Fibroblast of the conjunctiva (primary cell): ENCODE measurements at regions not wholly inside any gene's neighbourhood (a gene's known extent, or its start where the extent isn't known, plus 50 kb on each side); places are given as distances from the start of the nearest gene placed in this dataset.

ENCODE experiments used
- DNase-seq: peaks from one replicate; pipeline ENCODE4 v3.0.0-alpha.2; 2010; ENCODE audit warnings: low read depth

DNA sequence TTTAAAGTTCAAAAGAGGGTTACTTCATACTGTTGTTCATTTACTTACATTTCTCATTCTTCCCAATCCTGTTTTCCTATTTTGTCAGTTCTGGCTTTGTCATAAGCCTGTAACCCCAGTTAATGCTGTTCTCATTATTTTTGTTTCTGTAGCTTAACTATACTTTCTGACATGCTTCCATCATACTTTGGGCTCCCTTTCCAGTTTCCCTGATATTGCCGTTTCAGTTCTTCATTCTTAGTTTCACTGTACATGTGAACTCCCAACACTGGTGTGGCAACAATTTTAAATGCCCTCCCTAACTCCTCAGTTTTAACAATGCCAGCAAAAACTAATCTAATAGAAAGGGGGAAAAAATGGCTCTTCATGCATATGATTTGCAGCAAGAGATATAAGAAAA, 456.7 kb downstream of the LMO4 start:
- no peak for DNase-seq

DNA sequence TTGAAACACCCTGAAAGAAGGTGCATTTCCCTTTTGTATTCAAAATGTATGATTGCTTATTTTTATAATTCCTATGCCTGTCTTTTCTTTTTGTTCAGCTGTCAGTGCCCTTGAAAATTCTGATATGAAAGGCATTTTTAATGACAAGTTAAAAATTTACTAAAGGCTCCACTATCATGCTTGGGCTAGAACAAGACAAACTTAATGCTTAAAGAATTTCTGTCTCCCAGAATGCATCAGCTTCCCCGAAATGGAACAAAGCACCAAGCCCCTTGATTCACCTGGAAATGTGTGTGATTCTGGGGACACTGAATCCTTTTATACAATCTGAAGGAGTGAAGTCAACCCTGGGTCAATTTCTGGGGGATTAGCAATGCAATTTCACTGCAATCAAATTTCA, 457.5 kb downstream of the LMO4 start:
- DNase-seq = no peak

DNA sequence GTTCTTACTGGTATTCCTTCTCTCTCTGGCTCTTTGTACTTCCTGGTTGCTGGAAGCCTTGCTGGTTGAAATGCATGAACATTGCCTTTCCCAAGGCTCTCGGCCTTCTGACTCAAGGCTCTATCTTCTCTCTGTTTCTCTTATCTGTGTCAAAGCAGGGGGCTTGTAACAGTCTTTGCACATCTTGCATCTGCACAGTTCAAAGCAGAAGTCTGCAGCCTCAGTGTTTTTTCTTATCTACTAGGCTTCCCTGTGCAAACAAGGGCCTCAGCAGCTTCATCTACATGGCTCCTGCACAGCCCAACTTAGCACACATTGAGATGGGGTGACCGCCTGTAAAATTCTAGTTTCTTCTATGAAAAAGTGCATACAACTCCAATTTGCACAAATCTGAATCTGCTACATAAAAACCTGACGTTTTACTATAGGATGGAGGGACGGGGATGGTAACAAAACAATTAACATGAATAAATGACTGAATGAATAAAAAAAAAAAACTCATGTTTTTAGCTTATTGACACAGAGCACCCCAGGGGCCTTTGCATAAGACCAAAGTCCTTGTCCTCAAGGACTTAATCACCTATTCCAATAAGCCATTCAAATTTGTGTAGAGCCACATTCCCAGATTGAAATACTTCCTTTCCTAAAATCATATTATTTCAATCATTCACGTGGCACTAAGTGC, 458.3 kb downstream of the LMO4 start:
- no peak for DNase-seq

DNA sequence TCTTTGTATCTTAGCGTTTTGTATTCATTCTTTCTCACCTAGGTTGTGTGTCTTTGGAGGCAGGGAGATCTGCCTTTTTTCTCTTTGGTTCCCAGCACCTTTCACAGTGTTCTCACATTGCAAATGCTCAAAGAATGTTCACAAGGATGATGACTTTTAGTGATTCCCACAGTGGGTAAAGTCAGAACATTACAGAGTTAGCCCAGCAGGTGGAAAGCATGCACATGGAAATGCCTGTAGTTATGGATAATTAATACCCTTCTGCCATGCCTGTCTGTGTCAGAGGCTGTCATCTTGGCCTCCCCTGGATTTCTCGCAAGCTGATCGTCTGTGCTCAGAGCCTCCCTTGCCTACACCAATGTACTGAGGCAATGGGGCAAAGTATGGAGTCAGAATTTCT, 458.9 kb downstream of the LMO4 start:
- DNase-seq = no peak

DNA sequence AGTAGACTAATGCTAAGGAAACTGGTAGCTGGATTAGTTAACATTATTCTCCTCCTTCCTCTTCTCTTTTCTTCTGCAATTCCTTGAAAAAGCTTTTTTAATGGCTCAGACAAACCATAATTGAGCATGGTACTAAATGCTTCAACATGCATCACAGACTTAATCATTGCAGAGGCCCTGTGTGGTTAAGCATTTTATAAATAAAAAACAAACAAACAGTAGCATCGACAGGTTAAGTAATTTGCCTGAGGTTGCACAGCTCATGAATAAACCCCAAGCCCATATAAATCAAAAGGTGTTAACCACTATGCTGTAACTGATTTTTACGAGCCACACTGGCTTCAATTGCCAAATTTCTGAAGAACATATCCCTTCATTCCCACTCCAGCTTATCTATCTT, 462.1 kb downstream of the LMO4 start:
- no peak for DNase-seq

DNA sequence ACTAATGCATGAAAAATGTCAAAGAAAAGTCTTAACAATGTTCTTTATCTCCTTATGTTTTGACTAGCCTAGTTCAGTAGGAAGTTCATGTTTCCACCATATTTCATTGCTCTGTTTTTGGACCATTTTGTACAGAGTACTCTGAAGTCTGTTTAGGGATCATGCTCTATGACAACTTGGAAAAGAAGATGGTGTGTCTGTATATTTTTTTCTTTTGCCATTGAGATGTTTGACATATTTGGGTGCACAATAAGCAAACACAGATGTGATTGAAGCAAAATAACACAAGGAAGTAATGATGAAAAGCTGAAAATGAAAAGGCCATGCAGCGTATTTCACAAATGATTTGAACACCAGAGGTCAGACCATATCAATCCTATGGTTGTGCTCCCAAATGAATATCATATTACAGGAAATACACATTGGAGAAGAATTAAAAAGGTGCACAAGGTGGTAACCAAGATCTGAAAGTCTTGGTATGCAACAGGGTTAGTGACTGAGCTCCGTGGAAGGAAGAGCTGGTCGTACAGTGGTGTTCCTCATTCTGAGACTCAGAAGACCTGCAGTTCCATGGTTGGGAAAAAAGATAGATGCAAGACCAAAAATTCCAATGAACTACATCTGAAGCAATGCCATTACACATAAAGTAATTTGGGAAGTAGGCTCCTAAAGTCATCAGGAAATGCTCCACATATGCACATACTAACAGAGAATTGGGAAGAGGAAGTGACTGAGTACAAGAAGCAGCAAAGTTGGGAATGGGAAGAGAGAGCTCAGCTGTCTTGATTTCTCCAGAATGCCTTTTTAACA, 463.5 kb downstream of the LMO4 start:
- DNase-seq = no peak

DNA sequence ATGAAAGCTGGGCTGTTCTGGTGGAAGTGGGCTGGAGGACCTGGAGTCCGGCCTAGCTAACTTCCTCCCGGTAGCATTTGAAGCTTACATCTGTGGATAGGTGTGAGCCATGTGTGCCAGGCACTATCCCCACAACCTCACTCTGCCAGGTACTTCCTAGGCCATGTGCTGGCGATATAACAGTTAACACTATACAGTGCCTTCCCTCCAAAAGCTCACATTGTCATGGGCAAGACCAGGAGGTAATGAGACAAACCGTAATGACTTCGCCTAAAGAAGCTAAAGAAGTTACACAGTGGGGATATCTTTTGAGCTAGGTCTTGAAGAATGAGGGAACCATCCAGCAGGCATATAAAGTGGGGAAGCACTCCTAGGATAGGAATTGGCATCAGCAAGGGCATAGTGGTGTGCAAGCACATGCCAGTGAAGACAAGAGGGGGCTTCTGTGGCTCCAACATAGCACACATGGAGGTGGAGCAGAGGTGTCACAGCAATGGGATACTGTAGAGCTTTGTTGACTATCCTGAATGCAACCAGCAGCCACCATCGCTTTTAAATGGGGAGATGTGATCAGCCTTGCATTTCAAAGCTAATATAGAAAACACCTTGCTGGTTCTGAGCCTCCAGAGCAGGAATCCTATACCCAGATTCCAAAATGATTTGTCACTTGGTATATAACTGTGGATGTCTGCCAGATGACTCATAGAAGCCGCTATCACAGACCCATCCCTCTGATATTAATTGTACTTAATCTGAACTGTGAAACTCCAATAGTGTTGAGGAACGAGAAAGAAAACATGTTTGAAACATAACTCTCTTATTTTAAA, 466.3 kb downstream of the LMO4 start:
- no peak for DNase-seq

DNA sequence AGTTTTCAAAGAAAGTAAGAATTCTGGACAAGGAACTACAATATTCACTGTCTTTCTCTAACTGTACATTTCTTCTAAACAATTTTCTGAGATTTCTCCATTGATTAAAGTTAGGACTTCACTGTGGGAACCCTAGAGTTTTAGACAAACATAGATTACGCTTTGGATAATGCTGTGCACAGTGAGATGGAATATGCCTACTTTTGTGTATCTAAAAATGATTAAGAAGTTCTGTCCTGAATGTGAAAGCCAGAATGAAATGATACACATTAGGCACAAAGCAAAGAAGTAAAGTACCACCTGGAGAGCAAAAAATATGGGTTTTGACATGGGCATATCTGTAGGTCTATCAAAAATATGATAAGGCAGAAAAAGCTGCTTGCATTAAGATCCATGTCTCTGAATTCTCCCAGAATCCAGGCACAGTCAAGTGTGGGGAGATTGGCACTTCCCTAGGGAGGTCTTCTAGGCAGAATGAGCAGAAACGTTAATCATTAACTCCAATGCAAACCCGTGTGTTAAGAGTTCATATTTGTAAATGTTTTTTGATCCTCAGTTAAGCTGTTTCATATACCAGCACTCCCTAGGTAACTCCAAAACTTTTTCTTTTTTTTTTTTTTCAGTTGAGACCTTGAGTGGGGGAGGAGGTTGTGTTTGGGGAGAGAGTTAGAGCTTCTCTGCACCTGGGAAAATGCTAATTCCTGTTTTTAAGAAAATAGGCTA, 467.1 kb downstream of the LMO4 start:
- DNase-seq = no peak

DNA sequence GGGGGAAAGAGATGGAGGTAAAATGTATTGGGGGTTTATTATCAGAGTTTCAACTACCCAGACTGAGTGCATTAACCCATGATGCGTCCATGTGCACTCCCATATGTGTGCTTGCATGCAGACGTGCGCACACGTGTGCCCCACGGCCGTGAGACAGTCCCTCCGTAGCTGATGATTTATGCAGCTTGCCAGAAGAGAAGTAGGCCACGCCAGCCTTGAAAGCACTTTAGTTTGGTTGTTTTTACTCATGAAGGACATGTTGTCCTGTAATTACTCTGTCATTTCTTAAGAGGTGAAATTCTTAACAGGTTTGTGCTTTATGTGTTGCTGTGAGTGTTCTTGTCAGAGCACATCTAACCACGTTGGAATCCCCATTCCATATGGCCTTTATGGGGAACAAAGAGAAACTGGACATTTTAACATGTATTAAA, 467.8 kb downstream of the LMO4 start:
- no peak for DNase-seq

DNA sequence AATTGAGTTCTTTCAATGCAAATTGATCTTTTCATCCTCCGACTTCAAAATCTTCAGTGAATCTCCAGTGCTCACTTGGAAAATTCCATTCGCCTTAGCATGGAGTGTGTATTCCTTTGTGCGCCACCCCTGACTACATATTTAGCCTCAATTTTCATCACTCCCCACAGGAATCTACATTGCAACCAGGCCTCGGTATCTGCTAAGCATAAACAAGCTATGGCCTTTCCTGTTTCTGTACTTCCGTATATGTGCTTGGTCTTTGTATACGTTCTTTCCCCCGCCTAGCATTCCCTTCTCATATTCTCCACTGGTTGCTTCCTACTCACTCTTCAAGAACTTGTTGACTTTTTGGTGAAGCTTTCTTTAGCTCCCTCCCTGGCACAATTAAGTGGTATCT, 470.8 kb downstream of the LMO4 start:
- no peak for DNase-seq

DNA sequence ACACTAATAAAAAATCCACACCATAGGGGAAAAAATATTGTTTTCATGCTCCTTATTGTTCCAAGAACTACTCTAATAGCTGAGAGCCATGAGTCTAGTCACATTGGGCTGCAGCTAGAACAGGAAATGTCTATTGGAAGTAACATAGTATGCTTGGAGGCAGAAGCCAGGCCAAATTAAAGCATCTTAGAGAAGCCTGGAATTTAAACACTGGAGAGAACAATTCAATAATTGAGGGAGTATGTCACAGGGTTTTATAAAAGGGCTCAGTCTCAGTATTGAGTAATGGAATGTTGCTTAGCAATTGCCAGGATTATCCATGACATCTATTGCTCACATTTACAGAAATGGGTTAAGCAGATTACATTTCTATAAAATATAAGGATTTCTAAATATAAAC, 471.3 kb downstream of the LMO4 start:
- DNase-seq = no peak

DNA sequence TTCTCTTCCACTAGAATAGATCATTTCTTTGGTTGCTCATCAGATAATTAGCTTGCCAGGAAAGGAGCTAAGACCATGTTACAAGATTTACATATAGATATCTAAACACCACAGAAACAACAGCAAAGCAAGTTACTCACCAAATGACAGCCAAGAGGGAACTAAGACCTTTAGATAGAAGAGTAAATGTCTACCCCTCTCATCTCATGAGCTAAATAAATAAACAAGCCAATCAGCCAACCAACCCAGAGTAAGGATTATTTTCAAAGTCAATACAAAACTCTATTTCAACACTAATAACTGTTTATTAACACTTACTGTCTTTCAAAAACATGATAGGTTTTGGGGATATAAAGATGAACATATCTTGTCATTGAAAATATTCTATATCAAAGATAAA, 474.7 kb downstream of the LMO4 start:
- DNase-seq = no peak

DNA sequence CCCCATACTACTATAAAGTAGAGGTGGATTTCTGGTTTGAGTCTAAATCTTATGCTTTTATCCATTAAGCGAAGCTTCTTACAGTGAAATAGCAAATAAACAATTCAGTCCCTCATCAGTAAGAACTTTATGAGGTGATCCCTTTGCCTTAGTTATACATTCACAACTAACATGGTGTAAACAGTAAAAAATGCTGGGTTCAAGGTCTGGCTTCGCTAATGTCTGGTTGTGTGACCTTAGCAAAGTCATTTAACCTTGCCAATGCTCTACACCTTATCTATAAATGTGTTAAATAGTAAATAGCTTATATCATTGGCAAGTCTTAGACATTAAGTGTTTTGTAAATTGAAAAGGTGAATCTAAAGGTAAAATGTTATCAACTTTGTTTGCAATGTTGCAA, 475.4 kb downstream of the LMO4 start:
- DNase-seq = no peak

DNA sequence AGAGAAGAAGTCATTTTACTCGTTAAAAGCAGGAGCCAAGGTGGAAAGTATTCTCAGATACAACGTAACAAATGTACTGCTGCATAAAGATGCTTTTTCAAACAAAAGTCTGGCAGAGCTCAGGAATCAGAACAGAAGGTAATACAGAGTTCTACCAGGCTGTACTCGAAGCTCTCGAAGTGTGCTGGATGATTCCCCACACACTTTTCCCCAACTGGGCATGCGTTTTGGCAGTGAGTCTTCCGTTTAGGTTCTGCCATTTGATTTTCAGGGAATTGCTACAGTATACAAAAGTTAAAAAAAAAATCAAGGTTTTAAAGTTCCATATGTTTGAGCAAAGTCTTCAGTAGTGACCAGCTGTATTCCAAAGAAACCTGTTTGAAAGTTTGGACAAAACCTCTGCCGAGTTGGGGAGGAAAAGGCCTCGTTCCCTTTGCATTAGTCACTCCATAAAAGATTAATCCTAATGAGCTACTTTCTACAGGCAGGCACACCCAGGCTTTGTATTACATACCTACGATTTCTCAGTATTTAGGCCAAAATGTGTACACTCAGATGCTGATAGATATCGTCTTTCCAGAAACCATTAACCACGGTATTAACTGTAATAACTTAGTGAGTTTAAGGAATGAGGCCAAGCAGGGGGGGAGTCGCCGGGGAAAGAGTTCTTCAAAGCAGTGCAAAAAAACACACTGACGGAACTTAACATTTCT, 477.1 kb downstream of the LMO4 start:
- peak; percentile 28 for DNase-seq

DNA sequence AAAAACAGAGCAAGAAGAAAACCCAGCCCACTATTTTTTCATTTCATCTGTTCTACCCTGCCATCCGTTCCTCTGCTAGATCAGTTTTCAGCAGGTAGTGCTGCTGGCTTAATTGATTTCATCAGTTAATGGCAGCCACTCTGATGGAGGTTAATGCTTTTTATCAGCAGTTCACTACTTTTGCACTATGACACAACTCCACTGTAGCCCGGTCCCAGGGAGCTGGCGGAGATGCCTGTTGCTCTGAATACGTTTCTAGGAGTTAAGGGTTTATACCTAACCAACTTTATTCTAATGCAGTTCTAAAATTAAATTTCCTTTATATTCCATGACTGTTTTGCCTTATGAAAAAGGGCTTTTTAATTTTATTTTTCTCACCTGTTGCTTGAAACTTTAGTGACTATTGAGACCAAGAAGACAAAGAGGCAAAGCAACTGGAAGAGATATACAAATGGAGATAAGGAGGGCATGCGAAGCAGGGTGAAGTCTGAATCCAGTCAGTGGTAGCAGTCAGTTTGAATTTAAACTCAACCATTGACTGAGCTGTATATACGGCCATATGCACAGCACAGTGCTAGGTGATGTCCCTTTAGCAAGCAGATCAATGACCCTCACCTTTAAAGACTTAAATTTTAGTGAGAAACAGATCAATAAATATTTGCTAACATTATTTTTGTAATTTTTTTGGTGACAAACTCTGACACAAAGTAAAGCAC, 477.9 kb downstream of the LMO4 start:
- no peak for DNase-seq

DNA sequence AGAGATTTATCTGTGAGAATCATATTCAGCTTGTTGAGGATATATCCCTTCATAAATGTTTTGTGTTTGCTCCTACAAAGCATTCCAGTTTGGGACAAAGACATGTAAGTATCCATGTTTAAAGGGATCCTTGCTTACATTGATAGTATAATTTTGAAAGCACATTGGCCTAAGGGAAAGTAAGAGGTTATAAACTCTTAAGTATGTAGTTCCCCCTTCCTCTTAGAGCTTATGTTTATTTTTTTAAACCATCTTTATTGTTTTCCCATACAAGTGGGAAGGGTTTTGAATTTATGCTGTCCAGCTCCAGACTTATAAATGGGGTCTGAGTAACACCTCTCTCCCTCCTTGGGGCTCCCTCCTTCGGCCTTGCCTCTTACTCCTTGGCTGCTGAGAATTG, 481.5 kb downstream of the LMO4 start:
- no peak for DNase-seq

DNA sequence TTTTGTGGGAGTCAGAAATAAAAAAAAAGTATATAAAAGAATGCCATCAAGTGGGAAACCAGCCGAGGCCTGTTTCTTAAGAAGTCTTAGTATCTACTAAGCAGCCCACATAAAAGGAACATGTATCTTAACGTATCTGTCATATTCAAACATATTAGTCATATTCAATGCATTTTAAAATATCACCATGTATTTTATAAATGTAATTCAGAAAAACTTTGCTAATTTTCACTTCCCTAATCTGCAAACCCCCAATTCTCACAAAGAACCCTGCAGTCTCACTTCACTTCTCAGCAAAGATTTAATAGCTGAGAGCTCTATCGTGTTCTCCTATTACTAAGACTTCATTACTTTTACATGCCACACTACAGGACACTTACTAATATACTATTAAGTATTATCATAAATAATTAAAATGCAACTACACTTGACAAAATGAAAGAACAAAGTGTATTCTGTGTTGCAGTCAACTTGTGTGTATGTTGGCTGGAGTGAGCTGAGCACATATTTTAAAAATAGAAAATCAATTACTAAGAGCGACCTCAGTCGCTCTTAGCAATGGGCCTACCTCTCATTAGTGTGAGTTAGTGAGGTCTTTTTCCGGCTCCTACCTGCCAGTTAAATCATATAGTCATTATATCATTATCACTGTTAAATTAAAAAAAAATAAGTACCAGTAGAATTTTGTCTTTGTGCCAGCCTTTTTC, 484.3 kb downstream of the LMO4 start:
- DNase-seq = no peak

DNA sequence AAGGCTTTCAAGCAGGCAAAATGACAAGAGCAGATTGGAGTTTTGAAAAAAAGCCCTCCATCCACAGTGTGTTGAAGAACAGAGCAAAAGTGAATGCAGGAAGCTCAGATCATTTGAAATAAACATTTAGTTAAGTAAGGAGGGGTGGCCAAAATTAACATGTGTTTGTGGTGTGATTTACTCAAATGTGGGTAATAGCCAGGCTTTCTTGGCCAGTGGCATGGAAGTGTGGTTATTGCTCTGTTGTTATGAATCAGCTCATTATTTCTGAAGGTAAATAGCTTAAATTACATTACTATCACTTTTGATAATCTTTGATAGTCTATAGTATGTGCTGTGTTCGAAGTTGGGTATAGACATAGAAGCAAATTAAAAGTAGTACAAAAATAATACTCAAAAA, 485.9 kb downstream of the LMO4 start:
- DNase-seq = no peak

DNA sequence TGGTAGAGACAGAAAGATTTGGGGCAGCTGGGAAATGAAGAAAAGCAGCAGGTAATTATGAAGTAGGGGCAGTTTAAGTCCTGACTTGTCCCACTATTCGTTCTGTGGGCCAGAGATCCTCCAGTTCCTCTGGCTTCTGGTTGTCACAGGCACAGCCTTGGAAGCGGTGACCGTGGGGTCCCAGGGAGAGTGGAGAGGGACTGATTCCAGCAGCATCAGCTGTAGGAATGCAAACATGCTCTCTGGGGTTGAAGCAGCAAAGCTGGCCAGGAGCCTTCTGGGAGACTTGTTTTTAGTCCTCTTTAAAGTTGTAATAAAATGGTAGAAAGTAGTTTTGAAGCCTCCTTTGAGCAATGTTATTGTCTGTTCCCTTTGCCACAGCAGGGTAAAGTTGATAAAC, 488.0 kb downstream of the LMO4 start:
- DNase-seq = no peak

DNA sequence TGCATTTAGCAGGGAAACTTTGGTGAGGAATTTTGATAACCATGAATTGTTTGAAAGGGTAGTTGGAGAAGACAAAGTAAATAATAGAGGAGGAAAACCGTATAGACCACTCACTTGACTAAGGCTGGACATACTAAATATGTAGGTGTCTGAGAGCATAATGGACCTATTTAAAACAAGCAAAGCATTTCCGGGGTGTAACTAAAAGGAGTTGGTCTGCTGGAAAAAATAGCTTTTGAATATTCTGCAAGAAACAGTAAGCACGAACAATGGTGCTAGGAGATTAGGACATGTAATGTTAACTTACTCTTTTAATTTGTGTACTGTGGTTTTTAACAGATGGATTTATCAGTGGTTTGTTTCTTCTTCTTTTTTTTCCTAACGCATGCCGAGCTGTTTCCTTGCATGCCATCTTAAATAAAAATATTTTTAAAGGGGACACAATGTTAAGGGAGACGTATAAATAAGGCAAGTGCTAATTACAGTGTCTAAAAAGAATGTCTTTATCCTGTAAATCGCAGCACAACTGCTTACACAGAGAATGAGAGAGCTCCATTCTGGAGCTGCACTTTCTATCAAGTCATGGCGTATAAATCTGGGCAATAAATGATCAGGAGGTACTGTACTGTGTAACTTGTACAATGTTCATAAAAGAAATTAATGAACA, 492.1 kb downstream of the LMO4 start:
- DNase-seq = no peak
